Embryonic facial prominence (tissue), 1 donor: ENCODE measurements at regions not wholly inside any gene's neighbourhood (a gene's known extent, or its start where the extent isn't known, plus 50 kb on each side); places are given as distances from the start of the nearest gene placed in this dataset.
"Not testable (repeated sequence)": the region's sequence is repeated elsewhere in the genome, so short reads cannot be mapped to it uniquely, and the experiment has no call there.

ENCODE experiments used
- DNase-seq: peaks from one replicate; pipeline ENCODE4 v3.0.0-alpha.2; 2016; ENCODE audit errors: extremely low spot score

DNA sequence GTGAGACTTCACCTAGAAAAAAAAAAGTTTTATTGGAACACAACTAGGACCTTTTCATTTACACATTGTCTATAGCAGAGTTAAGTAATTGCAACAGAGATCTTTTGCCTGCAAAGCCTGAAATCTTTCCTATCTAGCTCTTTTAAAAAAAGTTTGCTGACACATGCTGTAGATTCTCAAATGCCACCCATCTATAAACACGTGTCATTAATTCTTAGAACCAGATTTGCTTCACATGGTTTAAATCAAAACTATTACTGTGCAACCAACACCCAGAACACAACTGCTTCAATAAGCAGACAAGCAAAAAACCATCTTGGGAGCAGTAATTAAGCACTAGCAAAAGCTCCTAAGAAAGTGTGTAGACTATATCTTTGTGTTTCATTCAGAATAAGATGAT is 55.0 kb downstream of the OXSM start:
- no peak for DNase-seq

GRCh38 chr3:25846282-25846681 is 56.4 kb downstream of the OXSM start:
- no peak for DNase-seq

DNA sequence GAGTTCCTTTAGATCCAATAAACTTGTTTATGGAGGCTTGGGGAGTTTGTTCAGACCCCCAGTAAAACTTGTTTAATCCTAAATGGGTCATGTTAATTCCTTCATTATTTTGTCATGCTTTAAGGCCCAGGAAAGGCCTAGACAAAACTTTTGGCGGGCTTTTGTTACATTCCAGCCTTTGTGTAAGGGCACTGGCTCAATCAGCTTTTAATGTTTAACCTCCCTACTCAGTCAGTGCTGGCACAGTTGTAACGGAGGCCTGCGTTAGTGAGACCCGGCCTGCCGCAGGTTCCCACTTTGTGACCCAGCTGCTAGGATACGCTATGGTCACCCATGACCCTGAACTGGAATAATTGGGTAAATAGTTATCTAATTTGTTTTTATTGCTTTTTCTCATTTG is 59.2 kb downstream of the OXSM start:
- no peak for DNase-seq

DNA sequence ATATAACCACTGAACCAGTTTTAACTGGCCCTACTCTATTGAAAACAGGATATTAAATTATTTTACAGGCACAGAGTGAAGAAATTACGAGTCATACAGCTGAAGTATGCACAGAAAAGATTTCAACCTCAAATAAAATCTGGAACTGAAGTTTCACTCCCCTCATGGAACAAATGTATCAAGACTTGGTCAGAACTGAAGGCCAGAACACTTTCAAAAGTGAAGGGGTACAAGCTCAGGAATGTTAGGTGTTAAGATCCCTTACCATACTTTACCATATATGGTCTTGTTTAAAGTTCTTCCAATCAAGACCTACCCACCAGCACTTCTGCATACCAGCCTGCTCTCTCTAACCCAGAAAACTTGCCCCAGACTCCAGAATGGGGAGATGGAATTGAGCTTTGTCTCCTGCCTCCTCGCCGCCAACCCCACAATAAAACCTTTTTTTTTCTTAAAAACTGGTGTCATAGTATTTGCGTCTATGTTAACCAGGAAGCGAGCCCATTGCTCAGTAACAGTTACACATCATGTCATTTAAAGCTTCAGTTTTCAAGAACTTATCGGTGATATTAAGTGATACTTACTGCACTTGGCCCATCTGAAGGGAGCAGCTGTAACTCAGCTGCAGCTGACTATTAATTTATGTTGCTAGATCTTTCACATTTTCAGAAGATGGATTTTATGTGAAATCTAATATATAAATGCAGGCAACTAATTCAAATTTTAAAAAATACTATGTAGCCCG is 59.9 kb downstream of the OXSM start:
- DNase-seq, result no peak

DNA sequence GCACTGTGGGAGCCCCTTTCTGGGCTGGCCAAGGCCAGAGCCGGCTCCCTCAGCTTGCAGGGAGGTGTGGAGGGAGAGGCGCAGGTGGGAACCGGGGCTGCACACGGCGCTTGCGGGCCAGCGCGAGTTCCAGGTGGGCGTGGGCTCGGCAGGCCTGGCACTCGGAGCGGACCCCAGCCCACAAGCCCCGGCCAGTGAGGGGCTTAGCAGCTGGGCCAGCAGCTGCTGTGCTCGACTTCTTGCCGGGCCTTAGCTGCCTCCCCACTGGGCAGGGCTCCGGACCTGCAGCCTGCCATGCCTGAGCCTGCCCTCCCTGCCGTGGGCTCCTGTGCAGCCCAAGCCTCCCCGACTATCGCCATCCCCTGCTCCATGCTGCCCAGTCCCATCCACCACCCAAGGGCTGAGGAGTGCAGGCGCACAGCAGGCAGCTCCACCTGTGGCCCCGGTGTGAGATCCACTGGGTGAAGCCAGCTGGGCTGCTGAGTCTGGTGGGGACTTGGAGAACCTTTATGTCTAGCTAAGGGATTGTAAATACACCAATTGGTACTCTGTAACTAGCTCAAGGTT is 61.9 kb downstream of the OXSM start:
- DNase-seq, result not testable (repeated sequence)

DNA sequence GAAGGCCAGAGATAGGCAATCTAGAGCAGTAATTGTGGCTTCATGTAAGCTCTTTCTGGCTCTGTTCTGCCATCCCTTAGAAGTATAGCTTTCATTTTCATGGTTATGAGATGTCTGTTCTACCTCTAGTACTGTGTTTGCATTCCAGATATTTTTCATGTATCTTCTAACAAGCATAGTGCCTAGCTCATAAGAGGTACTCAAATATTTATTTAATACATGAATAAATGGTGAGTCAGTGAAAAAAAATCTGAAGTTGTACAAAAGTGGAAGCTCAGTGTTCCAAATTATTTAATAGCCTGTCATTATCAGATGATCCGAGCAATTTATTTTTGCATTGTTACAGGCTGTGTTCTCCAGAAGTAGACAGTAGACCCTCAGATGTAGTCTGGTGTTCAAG is 64.3 kb downstream of the OXSM start:
- no peak for DNase-seq

GRCh38 chr3:25854635-25855034 is 64.7 kb downstream of the OXSM start:
- DNase-seq, result no peak

- no peak for DNase-seq
Measured at GRCh38 chr3:25855266-25855784, 65.4 kb downstream of the OXSM start.

GRCh38 chr3:25856902-25857518 is 67.1 kb downstream of the OXSM start:
- DNase-seq, result no peak

DNA sequence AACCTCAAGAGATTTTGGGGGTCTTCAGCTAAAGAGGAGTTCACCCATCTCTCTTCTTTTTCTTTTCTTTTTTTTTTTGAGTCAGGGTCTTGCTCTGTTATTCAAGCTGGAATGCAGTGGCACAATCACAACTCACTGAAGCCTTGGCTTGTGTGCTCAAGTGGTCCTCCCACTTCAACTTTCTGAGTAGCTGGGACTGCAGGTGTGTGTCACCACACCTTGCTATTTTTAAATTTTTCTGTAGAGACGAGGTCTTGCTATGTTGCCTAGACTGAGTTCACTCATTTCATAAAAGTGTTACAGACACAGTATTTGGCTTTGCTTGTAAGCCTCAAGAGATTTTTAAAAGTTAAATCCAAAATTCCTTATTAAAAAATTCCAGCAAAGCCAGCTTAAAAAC is 71.7 kb downstream of the OXSM start:
- DNase-seq, result no peak

DNA sequence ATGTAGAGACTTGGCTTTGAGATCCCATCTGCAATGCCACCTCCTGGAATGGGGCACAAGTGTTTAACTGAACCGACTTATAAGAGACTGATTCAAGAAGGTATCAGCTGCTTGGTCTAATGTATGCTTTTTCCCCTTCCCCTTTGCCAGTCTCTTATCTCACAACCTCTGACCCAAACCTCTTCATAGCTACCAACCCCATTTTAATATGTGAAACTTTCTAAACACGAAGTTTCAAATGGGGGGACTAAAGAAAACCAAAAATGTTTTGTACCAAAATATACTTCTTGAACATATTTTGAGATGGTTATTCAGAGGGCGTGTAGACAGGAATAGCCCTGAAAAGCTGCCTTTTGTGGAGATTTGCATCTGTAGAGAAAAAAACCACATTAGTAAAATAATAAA is 73.1 kb downstream of the OXSM start:
- DNase-seq, result no peak

DNA sequence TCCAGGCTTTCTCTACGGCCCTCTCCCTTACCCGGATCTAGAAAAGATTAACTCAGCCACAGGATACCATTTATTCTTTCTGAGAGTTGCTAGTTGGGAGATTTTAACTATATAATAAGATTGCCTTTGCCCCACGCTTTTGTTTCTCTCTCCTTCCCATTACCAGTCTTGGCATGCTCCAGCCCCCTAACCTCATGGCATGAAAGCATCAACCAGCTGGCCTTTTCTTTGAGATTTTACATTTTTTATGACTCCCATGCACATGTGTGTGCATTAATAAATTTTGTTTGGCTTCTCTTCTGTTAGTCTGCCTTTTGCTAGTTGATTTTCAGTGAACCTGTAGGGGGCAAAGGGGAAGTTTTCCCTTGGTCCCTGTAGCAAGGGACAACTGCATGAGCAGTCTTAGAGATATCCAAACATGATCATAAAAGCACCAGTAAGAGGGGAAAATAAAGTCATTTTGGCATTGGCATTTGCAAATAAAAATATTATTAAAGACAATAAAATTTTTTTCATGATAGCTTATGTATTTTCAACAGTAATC is 73.6 kb downstream of the OXSM start:
- no peak for DNase-seq

GRCh38 chr3:25870452-25870851 is 80.6 kb downstream of the OXSM start:
- no peak for DNase-seq

DNA sequence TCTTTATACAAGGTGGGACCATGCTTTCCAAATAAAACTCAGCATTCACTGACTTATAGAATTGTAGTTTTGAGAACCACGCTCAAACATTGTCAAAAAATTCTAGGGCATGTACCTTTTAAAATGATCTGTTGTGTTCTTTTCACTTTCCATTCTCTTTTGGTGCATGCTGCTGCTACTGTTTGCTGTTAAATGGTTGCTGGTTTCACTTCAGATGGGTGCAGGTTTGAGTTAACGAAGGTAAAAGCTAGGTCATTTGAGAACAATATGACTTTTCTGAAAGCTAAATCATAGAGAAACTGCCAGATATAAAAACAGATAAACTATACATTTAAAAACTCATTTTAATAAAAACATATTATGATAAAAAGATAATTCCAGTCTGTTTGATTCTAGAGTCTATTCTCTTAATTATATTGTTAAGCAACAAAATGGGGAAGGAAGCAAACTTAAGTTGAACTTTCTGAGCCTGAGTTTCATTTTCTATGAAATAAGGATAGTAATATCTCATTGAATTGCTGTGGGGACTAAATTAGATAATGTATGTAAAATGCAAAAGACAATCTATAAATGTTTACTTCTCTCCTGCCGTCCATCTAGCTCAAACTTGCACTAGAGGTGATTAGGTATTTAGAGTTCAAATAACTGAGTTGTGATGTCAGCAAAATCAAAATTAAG is 82.4 kb downstream of the OXSM start:
- DNase-seq, result no peak

GRCh38 chr3:25883492-25883891 is 93.6 kb downstream of the OXSM start:
- no peak for DNase-seq

GRCh38 chr3:25884981-25885380 is 95.1 kb downstream of the OXSM start:
- no peak for DNase-seq

- DNase-seq, result no peak
Measured at GRCh38 chr3:25885544-25885943, 95.7 kb downstream of the OXSM start.

- DNase-seq, result no peak
Measured at GRCh38 chr3:25887907-25888306, 98.0 kb downstream of the OXSM start.

GRCh38 chr3:25888892-25889524 is 99.1 kb downstream of the OXSM start:
- no peak for DNase-seq

DNA sequence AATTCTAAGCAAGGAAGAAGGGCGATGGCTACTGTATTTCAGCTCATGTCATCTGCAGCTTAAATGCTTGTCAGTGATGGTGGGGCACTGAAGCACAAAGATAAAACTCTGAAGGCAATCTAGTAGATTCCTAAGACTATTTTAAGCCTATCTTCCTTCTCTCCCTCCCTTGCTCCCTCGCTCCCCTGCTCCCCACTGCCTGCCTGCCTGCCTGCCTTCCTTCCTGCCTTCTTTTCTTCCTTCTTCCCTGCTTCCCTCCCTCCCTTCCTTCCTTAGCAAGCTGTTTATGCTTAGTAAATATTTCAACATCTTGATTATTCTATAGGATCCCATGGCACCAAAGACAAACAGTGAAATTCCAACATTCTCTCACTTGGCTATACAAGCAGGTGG is 99.6 kb downstream of the OXSM start:
- no peak for DNase-seq

- no peak for DNase-seq
Measured at GRCh38 chr3:25894101-25894500, 104.2 kb downstream of the OXSM start.

DNA sequence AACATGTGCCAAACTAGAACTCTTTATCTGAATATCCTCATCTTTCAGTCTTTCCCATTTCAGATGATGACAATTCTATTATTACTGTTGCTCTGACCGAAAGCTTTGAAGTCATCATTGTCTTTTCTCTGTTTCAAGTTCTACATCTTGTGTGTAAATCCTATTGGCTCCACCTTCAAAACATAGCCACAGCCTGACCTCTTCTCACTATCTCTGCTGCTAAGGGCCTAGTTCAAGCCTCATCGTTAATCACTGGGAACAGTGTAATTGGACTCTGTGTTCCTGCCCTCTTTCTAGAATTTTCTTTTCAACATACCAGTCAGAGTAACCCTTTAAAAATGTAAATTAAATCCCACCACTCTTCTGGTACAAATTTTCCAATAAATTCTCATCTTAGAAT is 105.1 kb downstream of the OXSM start:
- DNase-seq, result no peak
